CD4-positive, alpha-beta T cell (primary cell): ENCODE measurements at regions not wholly inside any gene's neighbourhood (a gene's known extent, or its start where the extent isn't known, plus 50 kb on each side); places are given as distances from the start of the nearest gene placed in this dataset.

Experiments used
- ATAC-seq: fragments of 200-7000 bp; cut with Tn5 transposase; one replicate; pipeline ENCODE4 v1.10.0; 2022; ENCODE audit warnings: mild to moderate bottlenecking; ENCODE audit not compliant: poor library complexity
- CTCF ChIA-PET: fragments of 350-600 bp; sonication (Branson Sonifier 250); formaldehyde crosslinking; loops from one replicate; lab custom pipeline; 2021; ENCODE audit warnings: antibody characterized with exemption, inconsistent platforms; lab: Charles Lee
- POLR2A ChIA-PET: fragments of 350-600 bp; sonication (Branson Sonifier 250); formaldehyde crosslinking; loops from one replicate; lab custom pipeline; 2021; ENCODE audit warnings: antibody characterized with exemption, inconsistent platforms; lab: Charles Lee
- DNase-seq, 14 experiments: peaks; one replicate each; pipeline ENCODE4 v3.0.0-alpha.2; 2013 to 2020; ENCODE audit warnings: mixed read lengths in 2 of 14
- H3K27ac ChIP-seq, 2 donors: one replicate each; pipeline versions ENCODE4 v1.5.1 to v1.7.0; 2013; ENCODE audit warnings: low read length in 2 of 2, low read depth in 1 of 2, mild to moderate bottlenecking in 1 of 2
- H3K27me3 ChIP-seq, 2 experiments: 1 replicate in 1 of 2; 2 replicates in 1 of 2; pipeline versions ENCODE4 v1.6.1 to v1.7.0; 2013; ENCODE audit warnings: low read length in 2 of 2, control low read depth in 1 of 2, mild to moderate bottlenecking in 1 of 2, moderate library complexity in 1 of 2; ENCODE audit not compliant: insufficient read depth in 2 of 2, control insufficient read depth in 1 of 2
- H3K36me3 ChIP-seq: one replicate; pipeline ENCODE4 v1.6.1; 2013; ENCODE audit warnings: low read length, control low read depth; ENCODE audit not compliant: insufficient read depth
- H3K4me1 ChIP-seq: one replicate; pipeline ENCODE4 v1.6.1; 2013; ENCODE audit warnings: low read length, control low read depth; ENCODE audit not compliant: insufficient read depth
- H3K4me3 ChIP-seq: one replicate; pipeline ENCODE4 v1.5.1; 2013; ENCODE audit warnings: mild to moderate bottlenecking, low read length, moderate library complexity
- H3K9me3 ChIP-seq, 2 experiments: 1 replicate in 1 of 2; 2 replicates in 1 of 2; pipeline versions ENCODE4 v1.6.1 to v1.7.0; 2013; ENCODE audit warnings: low read length in 2 of 2, mild to moderate bottlenecking in 2 of 2, control low read depth in 1 of 2, moderate library complexity in 1 of 2; ENCODE audit not compliant: control insufficient read depth in 1 of 2, insufficient read depth in 1 of 2
- H3K27ac Mint-ChIP-seq: one replicate; pipeline ENCODE4 v1.8.0; 2020; ENCODE audit warnings: mixed read lengths
- H3K27me3 Mint-ChIP-seq: one replicate; pipeline ENCODE4 v1.8.0; 2021; ENCODE audit warnings: mixed read lengths
- H3K36me3 Mint-ChIP-seq: one replicate; pipeline ENCODE4 v1.8.0; 2021; ENCODE audit warnings: low read depth, mixed read lengths
- H3K4me1 Mint-ChIP-seq: one replicate; pipeline ENCODE4 v1.8.0; 2021; ENCODE audit warnings: low read depth, mixed read lengths
- H3K4me3 Mint-ChIP-seq: one replicate; pipeline ENCODE4 v1.8.0; 2020; ENCODE audit warnings: mild to moderate bottlenecking, mixed read lengths
- H3K9me3 Mint-ChIP-seq: one replicate; pipeline ENCODE4 v1.8.0; 2020; ENCODE audit warnings: mixed read lengths
- intact Hi-C, 2 experiments: fragments of 100-400 bp; cut with DNase I in 1 of 2; cut with micrococcal nuclease in 1 of 2; formaldehyde crosslinking; loops; one replicate each; pipeline versions ENCODE4 v1.15.1 to v1.9.0; 2023 to 2025; cut with DNase I, micrococcal nuclease
- TF ChIP-seq, protein P1 (sequence below): fragments of 200-600 bp; IDR thresholded peaks from one replicate; pipeline ENCODE4 v1.8.0; 2022; ENCODE audit warnings: antibody characterized with exemption, mild to moderate bottlenecking

DNA sequence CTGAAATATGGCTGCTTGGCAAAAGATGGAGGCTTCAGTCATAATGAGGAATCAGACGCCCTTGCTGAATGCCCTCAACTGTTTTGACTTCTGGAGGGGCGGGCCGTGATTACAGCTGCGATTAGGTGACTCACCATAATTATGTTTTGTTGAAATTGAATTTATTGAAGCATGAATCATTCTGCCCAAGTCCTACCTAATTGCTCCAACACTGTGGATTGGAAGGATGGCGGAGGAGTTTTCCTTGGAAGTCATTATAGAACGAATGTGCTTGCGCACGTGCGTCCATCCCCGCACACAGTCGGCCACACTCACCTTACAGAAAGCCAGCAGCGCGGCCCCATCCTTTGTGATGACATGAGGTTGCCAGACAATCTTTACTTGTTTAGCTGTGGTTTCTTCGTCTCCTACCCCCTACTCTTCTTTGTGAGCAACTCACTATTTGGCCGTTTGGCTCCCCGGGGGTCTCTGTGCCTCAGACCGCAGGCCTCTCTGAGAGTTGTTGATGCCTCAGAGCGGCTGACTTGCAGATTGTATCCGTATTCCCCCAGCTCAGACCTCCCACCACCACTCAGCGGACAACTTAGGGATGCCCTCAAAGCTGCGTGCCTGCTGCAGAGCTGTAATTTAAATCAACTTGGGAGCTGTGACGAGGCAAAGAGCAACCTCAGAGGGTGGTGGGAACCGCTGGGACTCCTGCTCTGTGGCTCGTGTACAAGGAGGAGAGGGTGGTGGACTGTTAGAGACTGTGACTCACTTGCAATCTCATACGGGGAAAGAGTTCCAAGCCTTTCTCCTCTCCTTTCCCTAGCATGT lies 513.4 kb downstream of the TNS1 start:
- ATAC-seq, result no peak
- no peaks in the 10 kb centered on the region for H3K36me3 Mint-ChIP-seq
- CTCF ChIA-PET, result no interaction called here

DNA sequence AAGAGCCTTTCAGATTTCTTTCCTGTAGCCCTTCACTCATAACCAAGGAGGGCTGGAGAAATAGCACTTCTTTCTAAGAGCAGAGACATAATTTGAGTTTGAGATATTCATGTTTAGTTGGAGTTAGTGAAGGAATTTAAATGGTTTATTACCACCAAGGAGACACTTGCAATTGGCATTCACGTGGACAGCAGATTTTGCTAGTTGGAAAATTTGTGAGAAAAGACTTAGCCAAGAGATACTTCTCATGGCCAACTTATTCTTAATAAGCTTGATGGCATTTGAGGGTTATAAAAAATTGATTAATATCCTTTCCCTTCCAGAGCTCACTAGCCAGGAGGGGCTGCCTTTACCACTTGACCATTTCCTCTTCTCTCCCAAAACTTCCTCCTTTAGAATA lies 518.7 kb downstream of the TNS1 start:
- no peaks in the 10 kb centered on the region for H3K36me3 Mint-ChIP-seq
- H3K4me1 ChIP-seq, result no peaks in the 10 kb centered on the region
- H3K27ac ChIP-seq, result no peak overlapping the region
- H3K4me1 Mint-ChIP-seq, result no peaks in the 10 kb centered on the region
- intact Hi-C loops, result no loop called here
- no peaks in the 10 kb centered on the region for H3K36me3 ChIP-seq
- ChIA-PET POLR2A (no interaction called here), CTCF (no interaction called here)
- H3K27me3 Mint-ChIP-seq, result no peaks in the 10 kb centered on the region
- no peaks in the 10 kb centered on the region for H3K9me3 Mint-ChIP-seq
- H3K9me3 ChIP-seq, result no peaks in the 10 kb centered on the region
- no peak overlapping the region for H3K4me3 ChIP-seq
- TF ChIP-seq, protein P1, sequence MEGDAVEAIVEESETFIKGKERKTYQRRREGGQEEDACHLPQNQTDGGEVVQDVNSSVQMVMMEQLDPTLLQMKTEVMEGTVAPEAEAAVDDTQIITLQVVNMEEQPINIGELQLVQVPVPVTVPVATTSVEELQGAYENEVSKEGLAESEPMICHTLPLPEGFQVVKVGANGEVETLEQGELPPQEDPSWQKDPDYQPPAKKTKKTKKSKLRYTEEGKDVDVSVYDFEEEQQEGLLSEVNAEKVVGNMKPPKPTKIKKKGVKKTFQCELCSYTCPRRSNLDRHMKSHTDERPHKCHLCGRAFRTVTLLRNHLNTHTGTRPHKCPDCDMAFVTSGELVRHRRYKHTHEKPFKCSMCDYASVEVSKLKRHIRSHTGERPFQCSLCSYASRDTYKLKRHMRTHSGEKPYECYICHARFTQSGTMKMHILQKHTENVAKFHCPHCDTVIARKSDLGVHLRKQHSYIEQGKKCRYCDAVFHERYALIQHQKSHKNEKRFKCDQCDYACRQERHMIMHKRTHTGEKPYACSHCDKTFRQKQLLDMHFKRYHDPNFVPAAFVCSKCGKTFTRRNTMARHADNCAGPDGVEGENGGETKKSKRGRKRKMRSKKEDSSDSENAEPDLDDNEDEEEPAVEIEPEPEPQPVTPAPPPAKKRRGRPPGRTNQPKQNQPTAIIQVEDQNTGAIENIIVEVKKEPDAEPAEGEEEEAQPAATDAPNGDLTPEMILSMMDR, result no peak
- H3K4me3 Mint-ChIP-seq, result no peak overlapping the region
- ATAC-seq, result no peak
- DNase-seq, result no peak
- no peaks in the 10 kb centered on the region for H3K27me3 ChIP-seq
- no peak overlapping the region for H3K27ac Mint-ChIP-seq

More for the DNA sequence above, 513.4 kb downstream of the TNS1 start:
- POLR2A ChIA-PET, result no interaction called here
- Mint-ChIP-seq H3K4me1 (no peaks in the 10 kb centered on the region), H3K27ac (no peak overlapping the region), H3K27me3 (no peaks in the 10 kb centered on the region), H3K4me3 (no peak overlapping the region), H3K9me3 (no peaks in the 10 kb centered on the region)
- Histone ChIP-seq H3K9me3 (no peaks in the 10 kb centered on the region), H3K4me3 (no peak overlapping the region), H3K27ac (no peak overlapping the region), H3K4me1 (no peaks in the 10 kb centered on the region), H3K27me3 (no peaks in the 10 kb centered on the region), H3K36me3 (no peaks in the 10 kb centered on the region)
- no peak for DNase-seq
- intact Hi-C loops, result no loop called here
- TF ChIP-seq, protein P1, result no peak

DNA sequence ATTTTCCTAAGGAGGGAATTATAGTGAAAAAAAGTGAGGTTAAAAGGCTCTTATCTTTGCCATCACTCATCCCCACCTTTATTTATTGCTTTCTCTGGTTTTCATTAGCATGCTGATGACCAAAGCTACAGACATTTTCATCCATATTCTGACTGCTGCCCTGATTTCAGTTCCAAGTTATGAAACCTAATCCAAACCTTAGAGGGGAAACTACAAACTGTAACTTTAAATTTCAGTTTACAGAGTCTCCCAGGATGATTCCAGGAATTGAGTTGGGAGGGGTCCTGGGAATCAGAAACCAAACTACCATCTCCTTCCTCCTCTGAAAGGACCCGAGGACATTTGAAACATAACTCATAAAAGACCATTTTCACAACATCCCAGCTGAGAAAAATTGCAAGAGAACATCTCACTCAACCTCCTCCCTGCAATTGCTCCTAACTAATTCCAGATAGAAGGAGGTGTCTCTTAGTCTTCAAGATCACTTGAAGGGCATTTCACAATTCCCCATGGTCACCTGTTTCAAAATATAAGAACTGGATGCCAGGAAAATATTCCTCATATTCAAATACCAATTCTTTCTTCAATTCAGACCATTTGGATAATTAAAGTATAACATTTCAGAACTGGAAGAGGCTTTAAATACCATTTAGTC lies 520.6 kb downstream of the TNS1 start:
- H3K27ac Mint-ChIP-seq, result no peak overlapping the region
- Histone ChIP-seq H3K27ac (no peak overlapping the region), H3K9me3 (no peaks in the 10 kb centered on the region), H3K36me3 (no peaks in the 10 kb centered on the region), H3K27me3 (no peaks in the 10 kb centered on the region), H3K4me1 (no peaks in the 10 kb centered on the region), H3K4me3 (no peak overlapping the region)
- POLR2A ChIA-PET, result no interaction called here
- H3K36me3 Mint-ChIP-seq, result no peaks in the 10 kb centered on the region
- intact Hi-C loops, result no loop called here
- ATAC-seq (no peak), DNase-seq (no peak)
- H3K4me3 Mint-ChIP-seq, result no peak overlapping the region
- no peaks in the 10 kb centered on the region for H3K9me3 Mint-ChIP-seq
- CTCF ChIA-PET, result no interaction called here
- TF ChIP-seq, protein P1, result no peak
- H3K4me1 Mint-ChIP-seq, result no peaks in the 10 kb centered on the region
- H3K27me3 Mint-ChIP-seq, result no peaks in the 10 kb centered on the region
